ENCODE measurements at regions not wholly inside any gene's neighbourhood (a gene's known extent, or its start where the extent isn't known, plus 50 kb on each side); places are given as distances from the start of the nearest gene placed in this dataset.

DNA sequence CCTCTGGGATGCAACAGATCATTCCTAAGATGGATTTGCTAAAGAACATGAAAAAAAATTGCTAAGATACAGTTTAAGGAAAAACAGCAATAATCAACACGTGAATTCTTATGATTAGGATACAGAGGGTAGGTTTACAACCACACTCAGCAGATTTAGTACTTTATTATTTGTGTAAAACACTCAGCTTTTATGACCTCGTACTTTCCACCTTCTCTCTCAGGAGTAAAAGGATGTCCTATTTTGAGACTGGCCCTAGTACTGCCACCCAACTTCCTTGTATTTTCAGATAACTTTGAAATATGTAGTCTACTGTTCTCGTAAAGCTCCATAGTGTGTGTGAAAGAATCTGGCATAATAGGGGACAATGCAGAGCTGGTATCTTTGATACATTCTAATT is 186.1 kb downstream of the ARL4A start:
- H3K79me2 ChIP-seq (ENCODE audit: insufficient read depth): no peaks in the 10 kb centered on the region
- no peaks in the 10 kb centered on the region for H3K36me3 ChIP-seq (ENCODE audit: low read depth)
- H3K9me2 ChIP-seq (ENCODE audit: insufficient read depth): no peaks in the 10 kb centered on the region
- no peak for DNase-seq
- H3K4me1 ChIP-seq (ENCODE audit: insufficient read depth): no peaks in the 10 kb centered on the region
- 64 to 70% methylated on average over 3 of the region's 3 CpGs for WGBS, 2 experiments (ENCODE audit: low coverage in 1 of 2, low lambda C conversion rate in 2 of 2, missing lambda C conversion rate in 2 of 2)
- no peak overlapping the region for H2AFZ ChIP-seq
- no peak overlapping the region for H3K4me2 ChIP-seq (ENCODE audit: unreplicated experiment)
- no peak overlapping the region for H3K4me3 ChIP-seq
- H3K9me3 ChIP-seq (ENCODE audit: low read depth): no peaks in the 10 kb centered on the region
- no peaks in the 10 kb centered on the region for H3K27me3 ChIP-seq (replicated peaks; ENCODE audit: insufficient read depth)
- in situ Hi-C loops (cut with MboI): no loop called here
- H3K27ac ChIP-seq: no peak overlapping the region
- no peak for TF ChIP-seq EZH2 (IDR thresholded peaks at IDR 0.05; ENCODE audit: insufficient read depth, poor library complexity, severe bottlenecking)
- no peak for TF ChIP-seq EZH2phosphoT487 (IDR thresholded peaks at IDR 0.05; ENCODE audit: insufficient read depth, low read depth)
- H4K20me1 ChIP-seq (ENCODE audit: insufficient read depth): no peaks in the 10 kb centered on the region
- H3K9ac ChIP-seq: no peak overlapping the region
- H3F3A ChIP-seq (ENCODE audit: insufficient read depth): no peaks in the 10 kb centered on the region

DNA sequence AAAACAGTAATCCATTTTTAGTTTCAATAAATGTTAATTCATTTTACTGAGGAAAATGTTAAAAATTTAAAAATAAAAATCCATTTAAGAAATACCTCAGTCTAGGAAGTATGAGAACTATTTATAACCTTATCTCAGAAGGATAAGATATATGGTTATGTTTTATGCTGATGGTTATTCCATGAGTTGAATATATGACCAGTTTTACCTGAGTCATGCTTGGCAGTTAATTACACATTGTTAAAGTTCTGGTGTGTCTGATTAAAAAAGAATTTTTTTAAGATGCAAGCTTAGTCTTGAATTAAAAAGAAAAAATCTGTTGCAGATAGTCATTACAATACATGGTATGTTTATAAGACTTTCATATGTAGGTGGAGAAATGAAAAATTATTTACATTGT is 191.7 kb downstream of the ARL4A start:
- Histone ChIP-seq H3K79me2 (ENCODE audit: insufficient read depth) (no peaks in the 10 kb centered on the region), H2AFZ (no peak overlapping the region), H3K27ac (no peak overlapping the region), H4K20me1 (ENCODE audit: insufficient read depth) (no peaks in the 10 kb centered on the region), H3K9ac (no peak overlapping the region), H3K4me2 (ENCODE audit: unreplicated experiment) (no peak overlapping the region), H3F3A (ENCODE audit: insufficient read depth) (peaks cover 2% of the 10 kb centered on the region; the same call in 1 of the 2 replicates), H3K4me1 (ENCODE audit: insufficient read depth) (peaks cover 6% of the 10 kb centered on the region), H3K4me3 (no peak overlapping the region), H3K36me3 (ENCODE audit: low read depth) (no peaks in the 10 kb centered on the region), H3K9me3 (ENCODE audit: low read depth) (no peaks in the 10 kb centered on the region), H3K27me3 (replicated peaks; ENCODE audit: insufficient read depth) (no peaks in the 10 kb centered on the region), H3K9me2 (ENCODE audit: insufficient read depth) (no peaks in the 10 kb centered on the region)
- no peak for TF ChIP-seq EZH2phosphoT487 (IDR thresholded peaks at IDR 0.05; ENCODE audit: insufficient read depth, low read depth)
- TF ChIP-seq EZH2 (IDR thresholded peaks at IDR 0.05; ENCODE audit: insufficient read depth, poor library complexity, severe bottlenecking): no peak
- no peak for DNase-seq
- in situ Hi-C loops (cut with MboI): no loop called here

DNA sequence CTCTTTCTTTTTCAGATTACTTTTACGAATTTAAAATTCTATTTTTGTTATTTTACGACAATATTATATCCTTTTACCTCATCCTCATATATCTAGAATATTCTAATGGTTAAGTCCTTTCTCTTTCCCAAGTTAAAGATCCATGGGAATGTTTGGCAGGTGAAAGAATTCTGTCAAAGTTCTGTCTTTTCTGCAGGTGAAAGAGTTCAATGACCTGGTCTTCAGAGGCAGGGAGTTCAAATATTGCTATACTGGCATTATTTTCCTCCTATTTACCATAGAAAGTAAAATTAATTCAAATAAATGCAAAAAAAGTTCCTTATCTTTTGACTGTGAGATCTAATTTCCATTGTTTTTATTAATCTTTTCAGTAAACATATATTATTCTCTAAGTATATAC is 194.3 kb downstream of the ARL4A start:
- no peaks in the 10 kb centered on the region for H3K9me3 ChIP-seq (ENCODE audit: low read depth)
- no peak overlapping the region for H3K27ac ChIP-seq
- peaks cover 21% of the 10 kb centered on the region for H3K4me1 ChIP-seq (ENCODE audit: insufficient read depth)
- H3K4me3 ChIP-seq: no peak overlapping the region
- no peak for DNase-seq
- H3K4me2 ChIP-seq (ENCODE audit: unreplicated experiment): no peak overlapping the region
- H3K9ac ChIP-seq: no peak overlapping the region
- H3K9me2 ChIP-seq (ENCODE audit: insufficient read depth): no peaks in the 10 kb centered on the region
- 80 to 93% methylated on average over 2 of the region's 2 CpGs for WGBS, 2 experiments (ENCODE audit: low coverage in 1 of 2, low lambda C conversion rate in 2 of 2, missing lambda C conversion rate in 2 of 2)
- H3K36me3 ChIP-seq (ENCODE audit: low read depth): no peaks in the 10 kb centered on the region
- no peaks in the 10 kb centered on the region for H3K27me3 ChIP-seq (replicated peaks; ENCODE audit: insufficient read depth)
- H4K20me1 ChIP-seq (ENCODE audit: insufficient read depth): no peaks in the 10 kb centered on the region
- TF ChIP-seq EZH2 (IDR thresholded peaks at IDR 0.05; ENCODE audit: insufficient read depth, poor library complexity, severe bottlenecking): no peak
- TF ChIP-seq EZH2phosphoT487 (IDR thresholded peaks at IDR 0.05; ENCODE audit: insufficient read depth, low read depth): no peak
- H3K79me2 ChIP-seq (ENCODE audit: insufficient read depth): no peaks in the 10 kb centered on the region
- H3F3A ChIP-seq (ENCODE audit: insufficient read depth): peaks cover 13% of the 10 kb centered on the region
- in situ Hi-C loops (cut with MboI): no loop called here
- H2AFZ ChIP-seq: no peak overlapping the region; the same call in 1 of the 2 replicates

DNA sequence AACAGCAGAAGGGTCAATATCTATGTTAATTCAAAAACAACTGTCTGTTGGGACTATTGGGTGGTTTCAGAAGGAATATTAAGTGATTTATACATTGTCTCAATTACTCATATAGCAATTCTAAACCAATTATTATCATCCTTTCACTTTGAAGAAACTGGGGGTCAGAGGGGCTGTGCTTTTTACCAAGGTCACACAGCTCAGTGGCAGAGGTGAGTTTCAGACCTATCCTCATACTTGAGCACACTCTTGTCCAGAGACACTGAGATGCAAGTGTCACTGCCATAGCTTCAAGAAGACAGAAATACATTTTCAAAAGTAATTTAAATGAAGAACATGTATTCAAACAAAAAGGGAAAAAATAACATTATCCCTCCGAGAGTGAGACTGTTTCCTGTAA is 195.3 kb downstream of the ARL4A start:
- Histone ChIP-seq H3K9me3 (ENCODE audit: low read depth) (no peaks in the 10 kb centered on the region), H3K36me3 (ENCODE audit: low read depth) (no peaks in the 10 kb centered on the region), H3F3A (ENCODE audit: insufficient read depth) (peaks cover 13% of the 10 kb centered on the region), H2AFZ (0 out of 2 replicates have a peak overlapping the region, but pooled peaks have one; percentile 10), H3K79me2 (ENCODE audit: insufficient read depth) (no peaks in the 10 kb centered on the region), H3K9me2 (ENCODE audit: insufficient read depth) (no peaks in the 10 kb centered on the region), H3K4me2 (ENCODE audit: unreplicated experiment) (no peak overlapping the region), H4K20me1 (ENCODE audit: insufficient read depth) (no peaks in the 10 kb centered on the region), H3K27ac (no peak overlapping the region), H3K4me1 (ENCODE audit: insufficient read depth) (peaks cover 21% of the 10 kb centered on the region), H3K9ac (no peak overlapping the region), H3K4me3 (no peak overlapping the region), H3K27me3 (replicated peaks; ENCODE audit: insufficient read depth) (no peaks in the 10 kb centered on the region)
- WGBS, 2 experiments (ENCODE audit: low coverage in 1 of 2, low lambda C conversion rate in 2 of 2, missing lambda C conversion rate in 2 of 2): 93 to 96% methylated on average over 1 of the region's 1 CpG
- no peak for DNase-seq
- TF ChIP-seq EZH2phosphoT487 (IDR thresholded peaks at IDR 0.05; ENCODE audit: insufficient read depth, low read depth): no peak
- no peak for TF ChIP-seq EZH2 (IDR thresholded peaks at IDR 0.05; ENCODE audit: insufficient read depth, poor library complexity, severe bottlenecking)
- in situ Hi-C loops (cut with MboI): no loop called here

DNA sequence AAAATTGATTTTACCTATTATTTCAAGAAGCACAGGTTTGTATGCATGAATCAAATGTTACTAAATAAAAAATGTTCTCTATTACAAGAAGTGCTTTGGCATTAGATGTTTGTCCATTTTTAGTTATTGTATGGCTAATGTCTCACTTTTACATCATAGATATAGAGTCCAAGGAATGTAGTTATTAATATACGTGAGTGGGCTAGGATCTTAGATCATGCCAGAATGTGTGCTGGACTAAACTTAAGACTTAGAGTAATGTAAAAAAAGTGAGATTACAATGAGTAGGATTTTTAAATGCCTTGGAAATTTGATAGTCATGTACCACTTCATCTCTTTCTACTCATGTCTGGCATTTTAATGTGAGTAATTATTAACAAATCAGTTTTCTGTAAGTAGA is 196.6 kb downstream of the ARL4A start:
- Histone ChIP-seq H4K20me1 (ENCODE audit: insufficient read depth) (no peaks in the 10 kb centered on the region), H3F3A (ENCODE audit: insufficient read depth) (peaks cover 16% of the 10 kb centered on the region), H3K9ac (no peak overlapping the region), H3K36me3 (ENCODE audit: low read depth) (no peaks in the 10 kb centered on the region), H3K4me2 (ENCODE audit: unreplicated experiment) (peak overlapping the region; percentile 58), H3K4me3 (no peak overlapping the region), H2AFZ (0 out of 2 replicates have a peak overlapping the region, but pooled peaks have one; percentile 58), H3K79me2 (ENCODE audit: insufficient read depth) (no peaks in the 10 kb centered on the region), H3K27me3 (replicated peaks; ENCODE audit: insufficient read depth) (no peaks in the 10 kb centered on the region), H3K27ac (no peak overlapping the region), H3K9me2 (ENCODE audit: insufficient read depth) (no peaks in the 10 kb centered on the region), H3K9me3 (ENCODE audit: low read depth) (no peaks in the 10 kb centered on the region), H3K4me1 (ENCODE audit: insufficient read depth) (peaks cover 23% of the 10 kb centered on the region)
- TF ChIP-seq EZH2phosphoT487 (IDR thresholded peaks at IDR 0.05; ENCODE audit: insufficient read depth, low read depth) (no peak), EZH2 (IDR thresholded peaks at IDR 0.05; ENCODE audit: insufficient read depth, poor library complexity, severe bottlenecking) (no peak)
- in situ Hi-C loops (cut with MboI): no loop called here
- 55 to 59% methylated on average over 1 of the region's 1 CpG for WGBS, 2 experiments (ENCODE audit: low coverage in 1 of 2, low lambda C conversion rate in 2 of 2, missing lambda C conversion rate in 2 of 2)
- peak; percentile 16 for DNase-seq

Measured in GM23248 (cell line).